Duodenal mucosa (tissue), 2 donors: ENCODE measurements at regions not wholly inside any gene's neighbourhood (a gene's known extent, or its start where the extent isn't known, plus 50 kb on each side); places are given as distances from the start of the nearest gene placed in this dataset.

Source experiments
- H3K27ac ChIP-seq: one replicate; pipeline ENCODE4 v1.7.0; 2013; ENCODE audit warnings: low read depth, low read length
- H3K27me3 ChIP-seq, 2 donors: one replicate each; pipeline ENCODE4 v1.7.0; 2013; ENCODE audit warnings: low read length in 2 of 2, control low read depth in 1 of 2; ENCODE audit not compliant: insufficient read depth in 2 of 2, control insufficient read depth in 1 of 2
- H3K36me3 ChIP-seq, 2 donors: one replicate each; pipeline ENCODE4 v1.7.0; 2013; ENCODE audit warnings: low read length in 2 of 2, control low read depth in 1 of 2; ENCODE audit not compliant: insufficient read depth in 2 of 2, control insufficient read depth in 1 of 2
- H3K4me1 ChIP-seq, 2 donors: one replicate each; pipeline ENCODE4 v1.7.0; 2013; ENCODE audit warnings: low read length in 2 of 2, control low read depth in 1 of 2; ENCODE audit not compliant: insufficient read depth in 2 of 2, control insufficient read depth in 1 of 2
- H3K4me3 ChIP-seq, 2 donors: one replicate each; pipeline ENCODE4 v1.7.0; 2013; ENCODE audit warnings: low read length in 2 of 2, low read depth in 1 of 2
- H3K9ac ChIP-seq, 2 donors: one replicate each; pipeline ENCODE4 v1.7.0; 2013; ENCODE audit warnings: low read length in 2 of 2, low read depth in 1 of 2
- H3K9me3 ChIP-seq, 2 donors: one replicate each; pipeline ENCODE4 v1.7.0; 2013; ENCODE audit warnings: low read length in 2 of 2, control low read depth in 1 of 2; ENCODE audit not compliant: control insufficient read depth in 1 of 2

- Histone ChIP-seq H3K4me1 (peaks cover 13 to 23% of the 10 kb centered on the region in 2 donors), H3K36me3 (no peaks in the 10 kb centered on the region), H3K27me3 (no peaks in the 10 kb centered on the region), H3K9ac (no peak overlapping the region), H3K27ac (no peak overlapping the region), H3K4me3 (no peak overlapping the region), H3K9me3 (no peaks in the 10 kb centered on the region)
Measured at GRCh38 chr6:6895929-6896328, 211.8 kb upstream of the RREB1 start.

GRCh38 chr6:6897140-6897539 is 210.6 kb upstream of the RREB1 start:
- no peak overlapping the region for H3K9ac ChIP-seq
- peaks cover 3 to 12% of the 10 kb centered on the region in 2 donors for H3K4me1 ChIP-seq
- H3K4me3 ChIP-seq = no peak overlapping the region
- H3K27me3 ChIP-seq = no peaks in the 10 kb centered on the region
- H3K27ac ChIP-seq = no peak overlapping the region
- H3K36me3 ChIP-seq = no peaks in the 10 kb centered on the region
- no peaks in the 10 kb centered on the region for H3K9me3 ChIP-seq

DNA sequence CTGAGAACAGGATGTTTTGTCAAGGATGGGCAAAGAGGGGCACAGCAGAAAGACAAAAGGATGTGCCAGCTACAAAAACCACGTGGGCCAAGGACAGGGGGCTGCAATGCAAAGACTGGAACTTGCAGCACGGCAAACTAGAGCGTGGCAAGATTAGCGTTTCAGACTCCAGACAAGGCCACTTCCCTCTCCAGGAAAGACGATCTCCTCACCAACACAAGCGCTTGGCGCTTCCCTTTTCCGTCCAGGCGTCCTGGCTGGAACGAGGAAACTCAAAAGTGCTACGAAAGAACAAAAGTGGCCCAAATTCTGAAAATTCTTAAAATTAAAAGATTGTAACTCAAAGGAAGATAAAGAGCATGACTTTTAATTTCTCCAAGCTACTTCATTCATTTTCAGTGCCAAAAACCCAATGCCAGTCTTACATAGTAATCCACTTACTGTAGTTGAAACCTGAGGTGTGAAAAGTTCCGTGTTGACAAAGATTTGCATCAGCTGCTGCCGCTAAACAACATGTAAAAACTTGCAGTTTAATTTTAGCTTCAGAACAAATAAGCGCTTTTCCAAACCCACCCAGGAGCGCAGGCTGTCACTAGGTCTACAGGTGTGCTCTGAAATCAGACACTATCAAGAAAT is 207.1 kb upstream of the RREB1 start:
- no peaks in the 10 kb centered on the region for H3K36me3 ChIP-seq
- no peak overlapping the region for H3K4me3 ChIP-seq
- H3K9ac ChIP-seq = no peak overlapping the region
- H3K4me1 ChIP-seq = peaks cover 0 to 12% of the 10 kb centered on the region in 2 donors
- H3K27ac ChIP-seq = no peak overlapping the region
- H3K9me3 ChIP-seq = no peaks in the 10 kb centered on the region
- no peaks in the 10 kb centered on the region for H3K27me3 ChIP-seq

DNA sequence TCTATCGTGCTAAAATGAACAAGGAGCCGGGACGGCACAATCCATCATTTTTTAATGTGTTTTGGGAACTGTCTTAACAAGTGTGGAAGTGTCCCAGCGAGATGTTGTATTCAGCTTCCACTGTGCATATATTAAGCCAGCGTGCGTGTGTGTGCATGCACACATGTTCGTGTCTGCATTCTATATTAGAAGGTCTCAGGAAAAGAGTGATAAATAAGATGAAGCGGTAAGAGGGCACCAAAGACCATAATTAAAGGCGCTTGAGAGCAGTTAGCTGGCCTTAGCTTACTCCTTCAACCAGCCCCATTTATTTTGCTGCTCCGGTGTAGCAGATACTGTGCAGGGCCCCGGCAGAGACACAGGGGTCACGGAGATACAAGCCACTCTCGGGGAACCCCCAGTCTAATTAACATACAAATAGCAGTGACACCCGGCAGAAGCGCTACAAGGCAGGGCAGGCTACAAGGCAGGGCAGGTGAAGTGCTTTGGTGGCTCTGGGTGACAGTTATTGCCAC is 206.5 kb upstream of the RREB1 start:
- Histone ChIP-seq H3K9ac (no peak overlapping the region), H3K4me3 (no peak overlapping the region), H3K36me3 (no peaks in the 10 kb centered on the region), H3K27me3 (no peaks in the 10 kb centered on the region), H3K27ac (no peak overlapping the region), H3K9me3 (no peaks in the 10 kb centered on the region), H3K4me1 (peaks cover 0 to 12% of the 10 kb centered on the region in 2 donors)

- Histone ChIP-seq H3K36me3 (no peaks in the 10 kb centered on the region), H3K4me1 (peaks cover 0 to 5% of the 10 kb centered on the region in 2 donors), H3K9me3 (no peaks in the 10 kb centered on the region), H3K4me3 (no peak overlapping the region), H3K9ac (no peak overlapping the region), H3K27ac (no peak overlapping the region), H3K27me3 (no peaks in the 10 kb centered on the region)
Measured at GRCh38 chr6:6901945-6902344, 205.8 kb upstream of the RREB1 start.

DNA sequence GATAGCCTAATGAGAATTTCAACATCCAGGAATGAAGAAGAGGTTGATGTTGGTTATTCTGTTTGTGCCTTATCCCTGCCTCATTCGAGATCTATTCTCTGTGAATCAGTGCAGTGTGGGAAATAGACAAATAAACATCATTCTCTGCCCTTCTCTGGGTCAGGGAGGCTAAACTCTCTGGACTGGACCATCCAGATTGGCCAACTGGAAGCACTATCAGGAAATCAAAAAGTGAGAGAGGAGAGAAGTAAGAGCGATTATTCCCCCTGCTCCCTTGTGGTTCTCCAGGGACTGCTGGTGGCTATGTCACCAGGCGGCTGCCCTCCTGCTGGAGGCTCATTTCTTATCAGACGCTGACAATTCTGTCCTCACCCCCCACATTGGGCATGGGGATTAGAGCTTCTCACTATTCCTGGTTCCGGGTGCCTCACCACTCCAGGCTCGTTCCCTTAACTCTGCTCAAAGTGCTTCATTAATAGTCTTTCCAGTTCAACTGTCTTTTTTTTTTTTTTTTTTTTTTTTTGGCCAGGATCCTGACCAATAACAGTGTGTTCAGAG is 201.7 kb upstream of the RREB1 start:
- H3K4me3 ChIP-seq = no peak overlapping the region
- no peaks in the 10 kb centered on the region for H3K9me3 ChIP-seq
- no peak overlapping the region for H3K9ac ChIP-seq
- no peaks in the 10 kb centered on the region for H3K36me3 ChIP-seq
- no peaks in the 10 kb centered on the region for H3K4me1 ChIP-seq
- H3K27ac ChIP-seq = no peak overlapping the region
- H3K27me3 ChIP-seq = no peaks in the 10 kb centered on the region

DNA sequence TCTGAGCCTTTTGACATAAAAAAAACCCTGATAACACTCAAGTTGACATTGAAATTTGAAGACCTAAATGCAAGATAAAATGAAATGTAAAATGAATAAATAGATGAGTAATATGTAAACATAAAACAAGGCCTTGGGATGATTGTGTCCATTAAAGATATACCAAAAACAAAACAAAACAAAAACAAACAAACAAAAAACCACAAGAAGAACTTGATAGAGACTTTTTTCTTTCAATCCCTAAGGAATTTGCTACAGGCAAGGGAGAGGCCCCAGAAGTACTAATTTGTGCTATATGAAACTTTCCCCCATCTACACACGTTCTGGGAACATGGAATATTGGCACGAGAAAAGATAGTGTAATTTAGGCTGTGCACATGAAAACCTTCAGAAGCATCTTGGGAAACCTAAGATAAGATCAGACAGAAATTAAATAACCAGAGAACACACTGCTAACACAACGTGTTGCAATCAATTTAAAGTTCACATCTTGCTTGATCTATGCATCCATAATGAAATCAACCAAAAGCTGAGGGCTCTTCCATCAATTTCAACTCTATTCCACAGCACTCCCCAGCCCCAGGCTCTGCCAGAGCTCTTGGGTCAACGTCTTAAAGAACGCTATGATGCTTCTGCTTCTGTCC is 201.1 kb upstream of the RREB1 start:
- no peak overlapping the region for H3K27ac ChIP-seq
- no peaks in the 10 kb centered on the region for H3K36me3 ChIP-seq
- no peak overlapping the region for H3K9ac ChIP-seq
- no peaks in the 10 kb centered on the region for H3K4me1 ChIP-seq
- H3K4me3 ChIP-seq = no peak overlapping the region
- H3K27me3 ChIP-seq = no peaks in the 10 kb centered on the region
- no peaks in the 10 kb centered on the region for H3K9me3 ChIP-seq

- no peaks in the 10 kb centered on the region for H3K9me3 ChIP-seq
- no peak overlapping the region for H3K27ac ChIP-seq
- no peaks in the 10 kb centered on the region for H3K36me3 ChIP-seq
- H3K4me1 ChIP-seq = no peaks in the 10 kb centered on the region
- no peak overlapping the region for H3K4me3 ChIP-seq
- no peaks in the 10 kb centered on the region for H3K27me3 ChIP-seq
- H3K9ac ChIP-seq = no peak overlapping the region
Measured at GRCh38 chr6:6907286-6907685, 200.5 kb upstream of the RREB1 start.

- Histone ChIP-seq H3K27me3 (no peaks in the 10 kb centered on the region), H3K9me3 (no peaks in the 10 kb centered on the region), H3K4me1 (no peaks in the 10 kb centered on the region), H3K27ac (no peak overlapping the region), H3K9ac (no peak overlapping the region), H3K36me3 (no peaks in the 10 kb centered on the region), H3K4me3 (no peak overlapping the region)
Measured at GRCh38 chr6:6908121-6908520, 199.6 kb upstream of the RREB1 start.

- H3K27me3 ChIP-seq = no peaks in the 10 kb centered on the region
- no peaks in the 10 kb centered on the region for H3K36me3 ChIP-seq
- no peak overlapping the region for H3K9ac ChIP-seq
- no peak overlapping the region for H3K4me3 ChIP-seq
- no peaks in the 10 kb centered on the region for H3K9me3 ChIP-seq
- H3K27ac ChIP-seq = no peak overlapping the region
- H3K4me1 ChIP-seq = no peaks in the 10 kb centered on the region
Measured at GRCh38 chr6:6909111-6909510, 198.7 kb upstream of the RREB1 start.
